ENCODE measurements at regions not wholly inside any gene's neighbourhood (a gene's known extent, or its start where the extent isn't known, plus 50 kb on each side); places are given as distances from the start of the nearest gene placed in this dataset.

DNA sequence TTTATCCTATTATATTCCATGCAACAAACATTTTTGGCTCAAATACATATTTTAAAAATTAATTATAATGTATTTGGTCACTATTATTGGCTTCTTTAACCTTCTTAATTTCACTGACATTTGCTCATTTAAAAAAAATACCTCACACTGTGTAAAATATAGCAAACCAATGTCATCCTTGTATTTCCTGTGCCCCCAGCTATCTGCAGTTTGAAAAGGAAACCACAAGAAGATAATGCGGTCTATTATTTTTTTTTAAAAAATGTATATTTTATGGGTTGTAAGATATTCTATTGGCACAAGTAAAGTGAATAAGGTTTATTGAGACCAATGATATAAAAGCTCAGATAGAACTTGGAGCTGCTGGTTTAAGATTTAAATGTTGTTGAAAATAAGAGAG is 904.2 kb downstream of the SI start:
- peaks cover 72% of the 10 kb centered on the region for H3K36me3 ChIP-seq (ENCODE audit: control insufficient read depth, insufficient read depth, low read length)
- H3K4me1 ChIP-seq (ENCODE audit: control insufficient read depth, insufficient read depth, low read length): no peaks in the 10 kb centered on the region
- H3K27ac Mint-ChIP-seq: no peak overlapping the region
- TF ChIP-seq, protein P1, sequence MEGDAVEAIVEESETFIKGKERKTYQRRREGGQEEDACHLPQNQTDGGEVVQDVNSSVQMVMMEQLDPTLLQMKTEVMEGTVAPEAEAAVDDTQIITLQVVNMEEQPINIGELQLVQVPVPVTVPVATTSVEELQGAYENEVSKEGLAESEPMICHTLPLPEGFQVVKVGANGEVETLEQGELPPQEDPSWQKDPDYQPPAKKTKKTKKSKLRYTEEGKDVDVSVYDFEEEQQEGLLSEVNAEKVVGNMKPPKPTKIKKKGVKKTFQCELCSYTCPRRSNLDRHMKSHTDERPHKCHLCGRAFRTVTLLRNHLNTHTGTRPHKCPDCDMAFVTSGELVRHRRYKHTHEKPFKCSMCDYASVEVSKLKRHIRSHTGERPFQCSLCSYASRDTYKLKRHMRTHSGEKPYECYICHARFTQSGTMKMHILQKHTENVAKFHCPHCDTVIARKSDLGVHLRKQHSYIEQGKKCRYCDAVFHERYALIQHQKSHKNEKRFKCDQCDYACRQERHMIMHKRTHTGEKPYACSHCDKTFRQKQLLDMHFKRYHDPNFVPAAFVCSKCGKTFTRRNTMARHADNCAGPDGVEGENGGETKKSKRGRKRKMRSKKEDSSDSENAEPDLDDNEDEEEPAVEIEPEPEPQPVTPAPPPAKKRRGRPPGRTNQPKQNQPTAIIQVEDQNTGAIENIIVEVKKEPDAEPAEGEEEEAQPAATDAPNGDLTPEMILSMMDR (conservative IDR thresholded peaks at IDR 0.05): no peak
- H3K9ac ChIP-seq (ENCODE audit: extremely low read depth, low read length, poor library complexity, severe bottlenecking): no peak overlapping the region
- H3K9me3 ChIP-seq (ENCODE audit: control insufficient read depth, low read length): no peaks in the 10 kb centered on the region
- 96% methylated on average over 1 of the region's 1 CpG; no CpG with 5 or more reads in 1 of the 2 experiments for WGBS, 2 experiments (ENCODE audit: insufficient coverage in 1 of 2, insufficient read length in 1 of 2)
- H3K27ac ChIP-seq (ENCODE audit: low read depth, low read length): no peak overlapping the region
- H3K27me3 ChIP-seq (ENCODE audit: control insufficient read depth, insufficient read depth, low read length, poor library complexity, severe bottlenecking): no peaks in the 10 kb centered on the region
- no peaks in the 10 kb centered on the region for H3K27me3 Mint-ChIP-seq (ENCODE audit: insufficient read depth)
- H3K36me3 Mint-ChIP-seq (ENCODE audit: low read depth): peaks cover 16% of the 10 kb centered on the region
- no peak overlapping the region for H3K4me3 Mint-ChIP-seq
- no peak overlapping the region for H3K4me3 ChIP-seq (ENCODE audit: low read length)
- no peaks in the 10 kb centered on the region for H3K4me1 Mint-ChIP-seq
- no peak for DNase-seq
- H3K9me3 Mint-ChIP-seq: peaks cover 11% of the 10 kb centered on the region

DNA sequence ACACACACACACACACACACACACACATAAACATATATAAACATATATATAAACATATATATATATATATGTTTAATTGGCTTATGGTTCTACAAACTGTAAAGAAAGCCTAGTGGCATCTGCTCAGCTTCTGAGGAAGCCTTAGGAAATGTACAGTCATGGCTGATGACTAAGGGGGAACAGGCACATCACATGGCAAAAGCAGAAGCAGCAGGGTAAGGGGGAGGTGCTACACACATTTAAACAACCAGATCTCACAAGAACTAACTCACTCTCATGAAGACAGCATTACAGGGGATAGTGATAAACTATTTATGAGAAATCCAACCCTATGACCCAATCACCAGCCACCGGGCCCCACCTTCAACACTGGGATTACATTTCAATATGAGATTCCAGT is 922.9 kb downstream of the SI start:
- Histone ChIP-seq H3K4me1 (ENCODE audit: control insufficient read depth, insufficient read depth, low read length) (no peaks in the 10 kb centered on the region), H3K27ac (ENCODE audit: low read depth, low read length) (no peak overlapping the region), H3K9me3 (ENCODE audit: control insufficient read depth, low read length) (peaks cover 34% of the 10 kb centered on the region), H3K36me3 (ENCODE audit: control insufficient read depth, insufficient read depth, low read length) (peaks cover 61% of the 10 kb centered on the region), H3K9ac (ENCODE audit: extremely low read depth, low read length, poor library complexity, severe bottlenecking) (no peak overlapping the region), H3K27me3 (ENCODE audit: control insufficient read depth, insufficient read depth, low read length, poor library complexity, severe bottlenecking) (no peaks in the 10 kb centered on the region), H3K4me3 (ENCODE audit: low read length) (no peak overlapping the region)
- TF ChIP-seq, protein P1 (conservative IDR thresholded peaks at IDR 0.05): no peak
- Mint-ChIP-seq H3K36me3 (ENCODE audit: low read depth) (peaks cover 20% of the 10 kb centered on the region), H3K27ac (no peak overlapping the region), H3K27me3 (ENCODE audit: insufficient read depth) (no peaks in the 10 kb centered on the region), H3K4me1 (no peaks in the 10 kb centered on the region), H3K9me3 (peaks cover 32% of the 10 kb centered on the region), H3K4me3 (no peak overlapping the region)
- no peak for DNase-seq
- WGBS, 2 experiments (ENCODE audit: insufficient coverage in 1 of 2, insufficient read length in 1 of 2): 80 to 88% methylated on average over 1 of the region's 1 CpG

DNA sequence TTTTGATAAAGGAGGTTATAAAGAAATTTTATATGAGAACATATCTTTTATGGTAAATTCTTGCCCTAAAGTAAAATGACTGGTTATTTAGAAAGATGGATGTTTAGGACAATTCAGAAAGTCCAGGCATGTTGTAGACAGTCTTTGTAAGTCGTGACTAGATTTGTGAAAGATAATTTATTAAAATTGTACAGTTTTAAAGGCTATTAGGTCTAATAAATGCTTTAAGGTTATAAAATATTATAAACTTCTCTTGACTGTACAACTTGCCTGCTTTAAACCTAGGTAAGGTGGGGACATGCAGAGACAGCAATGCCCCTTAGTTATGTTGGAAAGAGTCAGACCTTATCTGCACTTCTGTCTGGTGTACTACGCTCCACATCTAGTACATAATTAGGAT is 933.5 kb downstream of the SI start:
- Mint-ChIP-seq H3K27ac (no peak overlapping the region), H3K36me3 (ENCODE audit: low read depth) (peaks cover 64% of the 10 kb centered on the region), H3K9me3 (peaks cover 74% of the 10 kb centered on the region), H3K27me3 (ENCODE audit: insufficient read depth) (no peaks in the 10 kb centered on the region), H3K4me1 (no peaks in the 10 kb centered on the region), H3K4me3 (no peak overlapping the region)
- no peaks in the 10 kb centered on the region for H3K27me3 ChIP-seq (ENCODE audit: control insufficient read depth, insufficient read depth, low read length, poor library complexity, severe bottlenecking)
- peak overlapping the region; percentile 25 for H3K4me3 ChIP-seq (ENCODE audit: low read length)
- H3K36me3 ChIP-seq (ENCODE audit: control insufficient read depth, insufficient read depth, low read length): peaks cover 91% of the 10 kb centered on the region
- TF ChIP-seq, protein P1 (conservative IDR thresholded peaks at IDR 0.05): no peak
- no peak overlapping the region for H3K9ac ChIP-seq (ENCODE audit: extremely low read depth, low read length, poor library complexity, severe bottlenecking)
- no peak overlapping the region for H3K27ac ChIP-seq (ENCODE audit: low read depth, low read length)
- H3K4me1 ChIP-seq (ENCODE audit: control insufficient read depth, insufficient read depth, low read length): no peaks in the 10 kb centered on the region
- DNase-seq: no peak
- H3K9me3 ChIP-seq (ENCODE audit: control insufficient read depth, low read length): peaks cover 57% of the 10 kb centered on the region
- 92% methylated on average over 2 of the region's 2 CpGs; no CpG with 5 or more reads in 1 of the 2 experiments for WGBS, 2 experiments (ENCODE audit: insufficient coverage in 1 of 2, insufficient read length in 1 of 2)
